ENCODE measurements at regions not wholly inside any gene's neighbourhood (a gene's known extent, or its start where the extent isn't known, plus 50 kb on each side); places are given as distances from the start of the nearest gene placed in this dataset.

DNA sequence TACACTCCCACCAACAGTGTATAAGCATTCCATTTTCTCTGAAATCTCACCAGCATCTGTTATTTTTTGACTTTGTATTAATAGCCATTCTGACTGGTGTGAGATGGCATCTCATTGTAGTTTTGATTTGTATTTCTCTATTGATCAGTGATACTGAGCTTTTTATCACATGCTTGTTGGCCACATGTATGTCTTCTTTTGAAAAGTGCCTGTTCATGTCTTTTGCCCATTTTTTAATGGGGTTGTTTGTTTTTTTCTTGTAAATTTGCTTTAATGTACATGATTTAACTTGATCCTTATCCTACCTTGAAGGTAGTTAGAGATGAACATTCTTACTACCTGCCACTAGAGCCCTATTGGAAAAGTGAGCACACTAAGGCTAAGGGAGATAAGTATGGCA, 151.2 kb upstream of the KIF2A start:
- H3K27me3 ChIP-seq (ENCODE audit: control insufficient read depth in 4 of 4, insufficient read depth in 4 of 4, low read length in 3 of 4) = no peaks in the 10 kb centered on the region

DNA sequence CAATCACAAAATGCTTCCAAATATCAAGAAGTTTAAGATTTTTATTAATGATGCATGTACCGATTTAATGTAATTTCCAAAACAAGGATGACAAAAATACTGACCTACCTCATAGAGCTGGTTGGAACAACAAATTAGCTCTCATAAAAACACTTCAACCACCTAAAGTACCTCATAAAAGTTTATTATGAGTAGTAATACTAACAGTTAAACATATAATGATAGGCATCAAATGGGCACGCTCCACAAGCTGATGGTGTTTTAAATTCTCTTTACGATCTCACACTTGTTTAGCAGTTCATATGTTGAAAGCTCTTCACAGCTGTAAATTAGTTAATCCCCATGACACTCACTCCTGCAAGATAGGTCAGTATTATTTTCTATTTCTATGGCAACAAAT, 150.0 kb upstream of the KIF2A start:
- Histone ChIP-seq H3K27ac (ENCODE audit: low read depth in 1 of 2, low read length in 2 of 2) (no peak overlapping the region), H3K9me3 (ENCODE audit: control insufficient read depth in 4 of 4, low read length in 3 of 4) (peaks cover 3 to 11% (median 7%) of the 10 kb centered on the region in 4 donors), H3K9ac (ENCODE audit: low read depth in 1 of 2, low read length in 2 of 2) (no peak overlapping the region), H3K27me3 (ENCODE audit: control insufficient read depth in 4 of 4, insufficient read depth in 4 of 4, low read length in 3 of 4) (no peaks in the 10 kb centered on the region), H3K4me1 (ENCODE audit: control insufficient read depth in 4 of 4, insufficient read depth in 4 of 4, low read length in 3 of 4) (no peaks in the 10 kb centered on the region), H3K36me3 (ENCODE audit: control insufficient read depth in 4 of 4, insufficient read depth in 3 of 4, low read depth in 1 of 4, low read length in 3 of 4) (no peaks in the 10 kb centered on the region), H3K4me3 (ENCODE audit: low read depth in 1 of 3, low read length in 3 of 3) (no peak overlapping the region)
- 78% methylated on average over 3 of the region's 3 CpGs for WGBS
- DNase-seq (ENCODE audit: low spot score) = no peak
- no peak for TF ChIP-seq EGR1 (IDR thresholded peaks at IDR 0.05; ENCODE audit: low read depth in 2 of 2)
- TF ChIP-seq RAD21 (IDR thresholded peaks at IDR 0.05) = no peak

More for the DNA sequence above, 151.2 kb upstream of the KIF2A start:
- Histone ChIP-seq H3K4me1 (ENCODE audit: control insufficient read depth in 4 of 4, insufficient read depth in 4 of 4, low read length in 3 of 4) (no peaks in the 10 kb centered on the region), H3K27ac (ENCODE audit: low read depth in 1 of 2, low read length in 2 of 2) (no peak overlapping the region), H3K9me3 (ENCODE audit: control insufficient read depth in 4 of 4, low read length in 3 of 4) (peaks cover 3 to 11% (median 7%) of the 10 kb centered on the region in 4 donors), H3K4me3 (ENCODE audit: low read depth in 1 of 3, low read length in 3 of 3) (no peak overlapping the region), H3K36me3 (ENCODE audit: control insufficient read depth in 4 of 4, insufficient read depth in 3 of 4, low read depth in 1 of 4, low read length in 3 of 4) (no peaks in the 10 kb centered on the region), H3K9ac (ENCODE audit: low read depth in 1 of 2, low read length in 2 of 2) (no peak overlapping the region)
- no peak for TF ChIP-seq EGR1 (IDR thresholded peaks at IDR 0.05; ENCODE audit: low read depth in 2 of 2)
- TF ChIP-seq RXRA (IDR thresholded peaks at IDR 0.05) = no peak
- TF ChIP-seq HNF4A (conservative IDR thresholded peaks at IDR 0.05) = no peak
- TF ChIP-seq GABPA (IDR thresholded peaks at IDR 0.05 in 1 of 2, conservative IDR thresholded peaks at IDR 0.05 in 1 of 2) = no peak
- no peak for TF ChIP-seq ZBTB33 (IDR thresholded peaks at IDR 0.05)
- TF ChIP-seq YY1 (IDR thresholded peaks at IDR 0.05) = no peak
- TF ChIP-seq REST (IDR thresholded peaks at IDR 0.05) = no peak
- TF ChIP-seq TAF1 (conservative IDR thresholded peaks at IDR 0.05) = no peak
- no peak for TF ChIP-seq FOXA1 (IDR thresholded peaks at IDR 0.05)
- no peak for TF ChIP-seq RAD21 (IDR thresholded peaks at IDR 0.05)
- TF ChIP-seq SP1 (IDR thresholded peaks at IDR 0.05) = no peak
- no peak for TF ChIP-seq MAX (IDR thresholded peaks at IDR 0.05)
- TF ChIP-seq HNF4G (IDR thresholded peaks at IDR 0.05) = no peak
- no peak for TF ChIP-seq NR2F2 (IDR thresholded peaks at IDR 0.05)
- TF ChIP-seq JUND (IDR thresholded peaks at IDR 0.05) = no peak
- no peak for TF ChIP-seq ATF3 (IDR thresholded peaks at IDR 0.05)
- DNase-seq (ENCODE audit: low spot score) = no peak
